GM18517 (cell line): ENCODE measurements at regions not wholly inside any gene's neighbourhood (a gene's known extent, or its start where the extent isn't known, plus 50 kb on each side); places are given as distances from the start of the nearest gene placed in this dataset.
"Not testable (repeated sequence)": the region's sequence is repeated elsewhere in the genome, so short reads cannot be mapped to it uniquely, and the experiment has no call there.

Experiments
- ATAC-seq: cut with Tn5 transposase; IDR thresholded peaks from one replicate; pipeline ENCODE4 v1.9.1; 2021; ENCODE audit warnings: mild to moderate bottlenecking, moderate library complexity; ENCODE audit not compliant: unreplicated experiment

GRCh38 chr3:143175940-143176894, 56.6 kb downstream of the CHST2 start:
- ATAC-seq = not testable (repeated sequence)

GRCh38 chr3:143177965-143178364, 58.4 kb downstream of the CHST2 start:
- ATAC-seq = not testable (repeated sequence)

DNA sequence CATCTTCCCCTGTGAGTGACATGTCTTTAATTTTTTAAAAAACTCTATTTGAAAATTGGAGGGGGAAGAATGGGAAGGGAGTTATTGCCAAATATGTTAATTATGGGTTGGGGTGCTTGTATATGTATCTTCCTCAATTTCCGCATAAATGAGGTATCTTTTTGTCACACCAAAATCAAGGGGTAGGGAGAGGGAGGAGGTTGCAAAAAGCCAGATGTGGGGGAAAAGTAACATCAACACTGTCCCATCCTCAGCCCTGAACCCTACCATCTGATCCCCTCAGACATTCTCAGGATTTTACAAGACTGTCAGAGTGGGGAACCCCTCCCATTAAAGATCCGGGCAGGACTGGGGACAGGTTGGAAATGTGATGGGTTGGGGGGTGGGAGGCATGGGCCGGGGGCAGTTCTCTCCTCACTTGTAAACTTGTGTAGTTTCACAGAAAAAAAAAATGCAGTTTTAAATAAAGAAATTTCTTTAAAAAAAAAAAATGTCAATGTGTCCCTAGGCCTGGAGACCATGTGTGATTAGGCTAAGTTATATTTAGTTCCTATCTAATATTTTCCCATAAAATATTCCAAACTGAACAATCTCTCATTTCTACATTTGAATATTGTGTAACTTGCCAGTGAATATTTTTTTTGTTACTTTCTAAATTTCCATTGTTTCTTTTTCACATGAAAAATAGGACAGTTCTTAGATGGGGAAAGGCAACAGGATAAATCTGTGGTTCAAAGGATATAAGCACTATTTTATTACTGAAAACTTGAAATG, 59.4 kb downstream of the CHST2 start:
- not testable (repeated sequence) for ATAC-seq

DNA sequence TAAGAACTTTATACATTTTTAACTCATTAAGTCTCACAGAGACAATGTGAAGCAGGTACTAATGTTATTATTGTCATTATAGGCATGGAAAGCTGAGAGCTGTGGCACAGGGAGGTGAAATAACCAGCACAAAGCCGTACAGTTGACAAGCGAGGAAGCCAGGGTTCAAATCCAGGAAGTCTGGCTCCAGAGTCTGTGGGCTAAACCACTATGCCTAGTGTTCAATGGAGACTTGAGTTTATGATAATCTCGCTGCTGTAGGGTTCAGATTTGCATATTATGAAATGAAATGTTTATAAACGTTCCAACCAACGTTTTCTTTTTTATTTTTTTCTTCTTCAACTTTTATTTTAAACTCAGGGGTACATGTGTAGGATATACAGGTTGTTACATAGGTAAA, 60.0 kb downstream of the CHST2 start:
- no peak for ATAC-seq

DNA sequence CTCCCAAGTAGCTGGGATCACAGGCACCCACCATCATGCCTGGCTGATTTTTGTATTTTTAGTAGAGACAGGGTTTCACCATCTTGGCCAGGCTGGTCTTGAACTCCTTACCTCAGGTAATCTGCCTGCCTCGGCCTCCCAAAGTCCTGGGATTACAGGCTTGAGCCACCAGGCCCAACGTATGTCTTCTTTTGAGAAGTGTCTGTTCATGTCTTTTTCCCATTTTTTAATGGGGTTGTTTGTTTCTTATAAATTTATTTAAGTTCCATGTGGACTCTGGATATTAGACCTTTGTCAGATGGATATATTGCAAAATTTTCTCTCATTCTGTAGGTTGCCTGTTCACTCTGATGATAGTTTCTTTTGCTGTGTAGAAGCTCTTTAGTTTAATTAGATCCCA, 61.3 kb downstream of the CHST2 start:
- not testable (repeated sequence) for ATAC-seq

- ATAC-seq = not testable (repeated sequence)
These were observed 62.4 kb downstream of the CHST2 start for GRCh38 chr3:143181977-143182376.

DNA sequence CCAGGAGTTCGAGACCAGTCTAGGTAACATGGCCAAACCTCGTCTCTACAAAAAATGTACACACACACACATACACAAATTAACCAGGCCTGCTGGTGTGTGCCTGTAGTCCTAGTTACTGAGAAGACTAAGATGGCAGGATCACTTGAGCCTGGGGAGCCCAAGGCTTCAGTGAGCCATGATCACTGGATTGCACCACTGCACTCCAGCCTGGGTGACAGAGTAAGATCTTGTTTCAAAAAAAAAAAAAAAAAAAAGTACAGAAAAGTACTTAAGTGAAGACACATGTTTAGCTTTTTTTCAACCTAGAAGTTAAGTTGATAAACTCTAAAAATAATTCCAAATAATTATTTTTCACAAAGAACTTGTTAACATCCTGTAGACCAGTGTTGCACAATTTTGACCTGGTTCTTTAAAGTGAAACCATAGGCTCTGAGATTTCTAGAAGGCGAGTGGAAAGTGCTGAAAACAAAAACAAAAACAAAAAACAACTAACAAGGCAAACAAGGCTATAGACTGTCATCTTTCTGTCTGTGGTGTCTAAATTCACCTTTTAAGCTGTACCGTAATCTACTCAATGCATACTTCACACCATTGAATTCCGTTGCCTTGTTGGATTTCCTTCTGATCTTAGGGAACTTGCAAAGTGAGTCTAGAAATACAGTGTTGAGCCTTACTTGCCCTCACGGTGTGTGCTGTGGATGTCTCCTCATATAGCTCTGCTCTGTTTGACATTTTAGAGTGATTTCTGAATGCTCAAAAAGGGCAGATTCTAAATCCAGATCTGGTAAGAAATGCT, 63.5 kb downstream of the CHST2 start:
- no peak for ATAC-seq

DNA sequence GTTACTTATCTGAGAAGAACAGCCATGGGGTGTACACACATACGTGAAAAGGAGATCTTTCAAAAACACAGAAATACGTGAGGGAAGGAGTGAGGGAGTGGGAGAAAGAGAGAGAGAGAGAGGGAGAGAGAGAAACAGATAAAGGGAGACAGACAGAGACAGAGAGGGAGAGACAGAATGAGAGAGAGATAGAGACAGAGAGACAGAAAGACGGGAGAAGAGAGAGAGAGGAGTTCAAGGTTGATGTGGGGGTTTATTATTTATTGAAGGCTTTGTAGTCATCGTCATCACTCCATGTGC, 64.0 kb downstream of the CHST2 start:
- no peak for ATAC-seq

GRCh38 chr3:143184099-143184498, 64.5 kb downstream of the CHST2 start:
- ATAC-seq = no peak

- no peak for ATAC-seq
These were observed 65.8 kb downstream of the CHST2 start for GRCh38 chr3:143185401-143185800.

DNA sequence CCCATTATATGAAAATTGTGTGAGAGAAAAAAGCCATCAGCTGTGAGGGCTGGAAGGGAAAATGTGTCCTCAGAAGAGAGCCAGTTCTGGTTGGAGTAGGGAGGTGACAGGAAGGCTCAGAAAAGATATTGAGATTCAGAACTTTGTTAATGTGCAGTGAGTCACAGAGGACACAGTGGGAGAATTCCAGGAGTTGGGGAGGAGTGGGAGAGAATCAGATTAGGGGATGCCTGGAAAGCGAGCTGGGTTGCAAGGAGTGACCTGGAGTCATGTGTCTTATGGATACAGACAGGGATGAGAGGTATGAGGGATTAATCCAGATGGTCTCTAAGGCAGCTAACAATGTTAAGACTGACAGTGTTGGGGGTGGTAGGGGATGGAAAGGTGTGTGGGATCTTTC, 67.5 kb downstream of the CHST2 start:
- ATAC-seq = no peak

DNA sequence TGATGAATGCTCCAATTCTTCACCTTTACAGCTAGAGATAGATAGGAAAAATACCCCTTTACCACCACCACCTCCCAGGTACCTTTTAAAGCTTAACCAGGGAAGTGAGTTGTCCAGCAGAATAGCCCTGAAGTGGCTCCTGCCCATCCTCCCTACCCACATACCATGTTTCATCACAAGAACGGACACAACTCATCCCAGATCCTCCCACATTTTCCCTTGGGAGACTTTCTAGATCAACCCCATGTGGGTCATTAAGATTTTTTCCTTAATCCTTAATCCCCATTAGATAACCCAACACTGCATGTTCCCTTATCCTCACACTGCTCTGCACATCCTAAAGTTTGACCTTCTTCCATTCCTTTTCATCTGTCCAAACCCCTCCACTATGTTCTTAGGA, 69.3 kb downstream of the CHST2 start:
- ATAC-seq = no peak

GRCh38 chr3:143190101-143190500, 70.5 kb downstream of the CHST2 start:
- ATAC-seq = no peak

- ATAC-seq = no peak
These were observed 72.6 kb downstream of the CHST2 start for GRCh38 chr3:143192193-143192592.

DNA sequence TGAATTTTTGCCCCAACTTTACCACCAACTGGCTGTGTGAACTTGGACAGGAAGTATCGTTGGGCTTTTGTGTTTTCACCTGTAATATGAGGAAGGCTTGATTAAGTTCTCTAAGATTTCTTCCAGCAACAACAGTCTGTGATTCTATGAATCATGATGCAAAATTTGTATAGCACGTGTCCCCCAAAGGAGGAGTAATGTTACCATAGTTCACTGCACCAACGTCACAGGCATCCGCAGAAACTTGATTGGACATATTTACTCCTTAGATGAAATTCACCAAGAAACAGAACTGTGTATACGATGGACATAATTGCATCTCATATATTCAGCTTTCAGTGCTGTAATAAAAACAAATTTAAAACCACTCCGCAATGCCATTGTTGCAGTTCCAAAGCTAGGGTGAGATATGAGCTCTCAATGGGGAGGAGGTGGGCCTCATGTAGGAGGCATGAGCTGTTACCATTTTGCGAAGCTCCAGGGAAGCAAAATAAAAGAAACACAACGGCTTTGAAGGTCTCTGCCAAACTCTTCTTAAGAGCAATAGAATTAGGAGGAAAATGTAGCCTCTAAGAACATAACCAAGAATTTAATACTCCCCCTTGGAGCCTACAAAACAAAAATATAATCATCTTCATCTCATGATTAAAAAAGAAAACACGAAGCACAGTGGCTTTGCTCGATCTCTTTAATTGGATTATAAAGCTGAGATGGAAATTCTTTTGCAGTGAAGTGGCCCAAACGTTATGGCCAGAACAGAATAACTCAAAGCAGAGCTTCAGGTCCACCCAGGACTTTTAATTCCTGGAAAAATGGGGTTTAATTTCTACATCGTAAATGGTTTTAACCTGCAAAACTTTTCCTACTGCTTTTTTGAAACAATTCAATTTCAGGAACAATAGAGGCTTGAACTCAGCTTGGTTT, 80.7 kb downstream of the CHST2 start:
- no peak for ATAC-seq

DNA sequence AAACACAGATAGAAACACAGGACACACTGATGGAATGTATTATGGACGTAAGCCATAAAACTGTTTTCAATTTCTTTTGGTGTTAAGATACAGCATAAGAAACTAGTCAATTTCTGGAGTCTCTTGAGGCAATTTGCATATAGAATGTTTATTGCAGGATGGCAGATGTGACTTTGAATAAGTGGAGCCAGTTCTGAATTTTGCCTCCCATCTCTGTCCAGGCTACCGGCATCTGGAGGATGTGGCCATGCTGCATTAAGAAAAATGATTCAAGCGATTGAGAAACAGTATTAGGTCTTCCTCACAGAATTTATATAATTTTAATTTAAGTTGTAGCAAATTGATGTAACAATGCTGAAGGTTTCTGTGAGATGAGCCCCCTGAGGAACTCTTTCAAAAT, 81.5 kb downstream of the CHST2 start:
- no peak for ATAC-seq

GRCh38 chr3:143201870-143202752, 82.5 kb downstream of the CHST2 start:
- ATAC-seq = no peak

- ATAC-seq = no peak
These were observed 83.6 kb downstream of the CHST2 start for GRCh38 chr3:143203142-143203541.

DNA sequence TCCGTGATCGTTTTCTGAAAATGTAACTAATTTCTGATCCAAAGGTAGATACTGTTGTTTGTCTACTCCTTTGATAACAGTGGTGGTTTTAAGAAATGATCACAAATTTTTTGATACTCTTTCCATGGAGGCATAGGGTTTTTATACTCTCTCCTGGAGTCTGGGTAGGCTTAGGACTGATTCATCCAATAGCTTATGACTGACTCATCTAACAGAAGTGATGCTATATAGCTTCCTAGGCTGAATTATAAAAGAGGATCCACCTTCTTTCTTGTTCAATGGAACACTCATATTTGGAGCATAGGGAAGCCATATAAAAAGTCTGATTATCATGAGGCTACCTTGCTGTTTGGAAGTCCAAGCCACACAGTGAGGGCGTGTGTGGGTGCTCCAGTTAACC, 84.3 kb downstream of the CHST2 start:
- ATAC-seq = no peak
